ENCODE measurements at regions not wholly inside any gene's neighbourhood (a gene's known extent, or its start where the extent isn't known, plus 50 kb on each side); places are given as distances from the start of the nearest gene placed in this dataset.
"Not testable (repeated sequence)": the region's sequence is repeated elsewhere in the genome, so short reads cannot be mapped to it uniquely, and the experiment has no call there.

DNA sequence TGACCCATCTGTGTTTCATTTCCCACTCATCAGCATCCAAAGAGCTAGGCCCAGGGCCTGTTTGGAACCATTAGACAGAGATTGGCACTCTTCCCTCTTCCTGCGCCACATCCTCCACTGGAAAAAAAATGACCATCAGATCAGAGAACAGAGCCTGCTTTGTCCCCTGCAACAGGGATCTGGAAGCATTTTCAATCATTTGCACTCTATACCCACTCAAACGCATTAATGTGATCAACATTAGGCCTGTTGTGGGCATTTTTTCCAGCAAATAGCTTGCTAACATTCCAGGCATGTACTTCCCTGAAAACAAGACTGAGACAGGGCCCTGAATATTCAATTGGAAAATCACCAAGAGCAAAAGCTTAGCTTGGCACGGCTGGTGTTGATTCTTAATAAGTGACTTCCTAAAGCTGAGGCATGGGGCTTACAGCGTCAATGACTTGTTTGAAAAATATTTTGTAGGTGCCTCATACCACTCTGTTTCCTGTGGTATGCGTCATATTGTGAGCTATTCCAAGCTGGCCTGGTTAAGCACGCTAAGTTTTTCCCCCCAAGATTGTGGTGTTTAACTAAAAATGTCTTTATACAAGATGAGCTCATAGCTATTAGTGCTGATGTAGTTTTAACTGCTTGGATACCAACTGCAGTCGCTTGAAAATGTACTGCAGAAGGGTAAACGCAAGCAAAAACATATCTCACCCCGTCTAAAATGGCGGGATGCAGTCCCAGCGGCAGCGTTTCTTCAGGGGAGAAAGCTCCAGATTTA lies 404.4 kb downstream of the SPRY2 start:
- no peak for TF ChIP-seq CTCF (conservative IDR thresholded peaks at IDR 0.05)
- H3K27ac ChIP-seq: no peak overlapping the region

DNA sequence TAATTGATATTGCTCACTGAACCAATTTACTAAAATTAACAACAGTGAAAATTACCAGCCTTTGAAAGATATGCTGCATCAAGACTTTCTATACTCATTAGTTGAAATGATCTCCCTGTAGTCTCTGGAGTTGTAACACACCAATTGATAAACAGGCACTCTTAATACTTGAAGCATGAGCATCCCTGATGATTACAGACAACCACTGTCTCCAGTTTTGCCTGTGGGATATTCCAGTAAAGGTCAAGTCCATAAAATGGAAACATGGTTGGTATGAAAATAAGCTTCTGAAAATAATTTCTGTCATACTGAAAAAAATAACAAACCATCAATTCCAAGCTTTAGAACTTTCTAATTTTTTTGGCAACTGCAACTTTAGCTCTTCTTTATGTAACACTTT lies 405.8 kb downstream of the SPRY2 start:
- no peak for TF ChIP-seq CTCF (conservative IDR thresholded peaks at IDR 0.05)
- no peak overlapping the region for H3K27ac ChIP-seq

- H3K27ac ChIP-seq: no peak overlapping the region
These were observed 407.5 kb downstream of the SPRY2 start for GRCh38 chr13:79933389-79933788.

DNA sequence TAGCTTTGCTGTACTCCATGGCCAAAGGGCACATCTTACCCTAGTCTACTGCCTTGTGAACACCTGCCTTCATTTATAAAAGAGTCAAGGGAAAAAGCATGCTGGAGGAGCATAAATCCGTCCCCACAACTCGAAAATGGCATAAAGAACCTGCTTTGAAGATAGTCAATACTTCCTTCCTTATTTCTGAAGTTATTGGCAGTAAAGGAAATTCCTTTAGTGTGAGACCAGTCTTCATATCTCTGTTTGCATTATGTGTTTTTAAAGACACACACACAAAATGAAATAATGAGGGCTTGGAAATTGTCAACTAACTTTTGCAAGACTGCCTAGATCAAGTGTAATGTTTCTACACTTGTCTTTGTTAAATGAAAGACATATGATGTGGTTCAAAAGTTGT lies 408.4 kb downstream of the SPRY2 start:
- no peak overlapping the region for H3K27ac ChIP-seq
- no peak for TF ChIP-seq CTCF (conservative IDR thresholded peaks at IDR 0.05)

More at GRCh38 chr13:79933389-79933788, 407.5 kb downstream of the SPRY2 start:
- no peak for TF ChIP-seq CTCF (conservative IDR thresholded peaks at IDR 0.05)

GRCh38 chr13:79923973-79924556 lies 416.9 kb downstream of the SPRY2 start:
- H3K27ac ChIP-seq: not testable (repeated sequence)

- no peak for TF ChIP-seq CTCF (conservative IDR thresholded peaks at IDR 0.05)
- H3K27ac ChIP-seq: no peak overlapping the region
These were observed 421.8 kb downstream of the SPRY2 start for GRCh38 chr13:79919091-79919490.

GRCh38 chr13:79918620-79919019 lies 422.3 kb downstream of the SPRY2 start:
- H3K27ac ChIP-seq: no peak overlapping the region
- TF ChIP-seq CTCF (conservative IDR thresholded peaks at IDR 0.05): no peak

DNA sequence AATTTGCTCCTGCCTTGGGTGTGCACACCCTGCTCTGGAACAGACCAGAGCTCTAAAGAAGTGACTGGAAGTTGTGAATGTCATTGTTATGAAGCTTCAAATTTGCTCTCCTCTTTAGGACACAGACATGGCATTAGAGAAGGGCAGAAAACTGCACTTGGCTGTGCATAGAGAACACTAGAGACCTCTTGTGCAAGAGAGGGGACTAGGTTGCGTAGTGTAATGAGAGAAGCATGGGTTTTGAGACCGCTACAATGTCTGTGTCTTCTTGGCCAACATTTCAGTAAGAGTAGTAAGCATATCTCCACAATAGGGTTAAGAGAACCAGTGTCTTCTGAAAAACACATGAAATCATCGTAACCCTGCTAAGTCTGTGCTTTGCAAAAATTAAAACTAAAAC lies 423.3 kb downstream of the SPRY2 start:
- no peak for TF ChIP-seq CTCF (conservative IDR thresholded peaks at IDR 0.05)
- H3K27ac ChIP-seq: no peak overlapping the region
